Endothelial cell of umbilical vein (primary cell): ENCODE measurements at regions not wholly inside any gene's neighbourhood (a gene's known extent, or its start where the extent isn't known, plus 50 kb on each side); places are given as distances from the start of the nearest gene placed in this dataset.

Experiments used
- CTCF ChIP-seq, 2 donors: IDR thresholded peaks; 1 replicate in 1 of 2; 2 replicates in 1 of 2; pipeline ENCODE4 v1.5.1; 2011; ENCODE audit warnings: low read length in 2 of 2, mild to moderate bottlenecking in 2 of 2, moderate library complexity in 2 of 2, control low read depth in 1 of 2, inconsistent platforms in 1 of 2, low read depth in 1 of 2; ENCODE audit not compliant: insufficient read depth in 1 of 2; ENCODE audit errors: extremely low read depth in 1 of 2
- EZH2 ChIP-seq: IDR thresholded peaks from 2 replicates; pipeline ENCODE4 v1.6.1; 2012; ENCODE audit warnings: borderline replicate concordance, low read depth, mild to moderate bottlenecking, moderate library complexity, low read length, inconsistent platforms; ENCODE audit not compliant: severe bottlenecking
- GATA2 ChIP-seq: IDR thresholded peaks from 2 replicates; pipeline ENCODE4 v1.7.0; 2011; ENCODE audit warnings: low read depth, mild to moderate bottlenecking, moderate library complexity, mixed read lengths, low read length; ENCODE audit not compliant: insufficient read length, insufficient read depth
- JUN ChIP-seq: IDR thresholded peaks from 2 replicates; pipeline ENCODE4 v1.6.1; 2011; ENCODE audit warnings: borderline replicate concordance, low read depth; ENCODE audit not compliant: insufficient read length, insufficient read depth
- POLR2A ChIP-seq: IDR thresholded peaks from 2 replicates; pipeline ENCODE4 v1.6.1; 2012; ENCODE audit warnings: low read depth, mild to moderate bottlenecking, control low read depth, low read length
- POLR2AphosphoS5 ChIP-seq: IDR thresholded peaks from 2 replicates; pipeline ENCODE4 v1.6.1; 2012; ENCODE audit warnings: low read depth, mild to moderate bottlenecking, control low read depth, low read length, moderate library complexity; ENCODE audit not compliant: insufficient read depth
- TF ChIP-seq, protein P1 (sequence below): IDR thresholded peaks from 2 replicates; pipeline ENCODE4 v1.6.1; 2011; ENCODE audit not compliant: insufficient read depth, insufficient read length

DNA sequence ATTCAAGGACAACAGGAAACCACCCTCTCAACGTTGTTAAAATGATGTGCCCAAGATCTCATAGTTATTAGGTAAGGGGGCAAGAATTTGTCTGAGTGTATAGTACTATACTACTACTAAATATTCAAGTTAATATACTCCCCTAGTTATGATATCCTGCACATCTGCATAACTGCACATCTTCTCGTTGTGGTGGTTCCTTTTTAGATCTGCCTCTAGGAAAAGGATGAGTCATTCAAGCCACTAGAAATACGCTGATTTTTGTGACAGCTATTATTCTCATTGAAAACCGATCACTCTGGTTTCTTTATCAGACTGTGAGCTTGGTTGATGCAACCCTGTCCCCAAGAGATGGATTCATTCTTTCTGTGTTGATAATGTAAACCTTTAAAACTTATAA, 1067.0 kb upstream of the FANCL start:
- TF ChIP-seq GATA2: no peak
- TF ChIP-seq CTCF (IDR thresholded peaks at IDR 0.05; ENCODE audit: extremely low read depth in 1 of 2, insufficient read depth in 1 of 2, low read depth in 1 of 2, low read length in 2 of 2): no peak
- TF ChIP-seq, protein P1, sequence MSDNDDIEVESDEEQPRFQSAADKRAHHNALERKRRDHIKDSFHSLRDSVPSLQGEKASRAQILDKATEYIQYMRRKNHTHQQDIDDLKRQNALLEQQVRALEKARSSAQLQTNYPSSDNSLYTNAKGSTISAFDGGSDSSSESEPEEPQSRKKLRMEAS: no peak
- TF ChIP-seq EZH2: no peak
- no peak for TF ChIP-seq POLR2A
- no peak for TF ChIP-seq JUN
- TF ChIP-seq POLR2AphosphoS5: no peak
